ENCODE measurements at regions not wholly inside any gene's neighbourhood (a gene's known extent, or its start where the extent isn't known, plus 50 kb on each side); places are given as distances from the start of the nearest gene placed in this dataset.
"Not testable (repeated sequence)": the region's sequence is repeated elsewhere in the genome, so short reads cannot be mapped to it uniquely, and the experiment has no call there.

- DNase-seq, result no peak
Measured at GRCh38 chr1:168826269-168826668, 97.3 kb upstream of the DPT start.

GRCh38 chr1:168827557-168827956 lies 98.6 kb upstream of the DPT start:
- DNase-seq, result no peak

- DNase-seq, result no peak
Measured at GRCh38 chr1:168829876-168830275, 100.9 kb upstream of the DPT start.

- no peak for DNase-seq
Measured at GRCh38 chr1:168830562-168830961, 101.6 kb upstream of the DPT start.

GRCh38 chr1:168832661-168833060 lies 103.7 kb upstream of the DPT start:
- DNase-seq, result no peak

- DNase-seq, result no peak
Measured at GRCh38 chr1:168833362-168833761, 104.4 kb upstream of the DPT start.

- DNase-seq, result no peak
Measured at GRCh38 chr1:168833801-168834224, 104.8 kb upstream of the DPT start.

- DNase-seq, result no peak
Measured at GRCh38 chr1:168834225-168834872, 105.3 kb upstream of the DPT start.

GRCh38 chr1:168835176-168835575 lies 106.2 kb upstream of the DPT start:
- DNase-seq, result no peak

GRCh38 chr1:168835791-168836190 lies 106.8 kb upstream of the DPT start:
- no peak for DNase-seq

- DNase-seq, result no peak
Measured at GRCh38 chr1:168836469-168836868, 107.5 kb upstream of the DPT start.

- not testable (repeated sequence) for DNase-seq
Measured at GRCh38 chr1:168837230-168837629, 108.2 kb upstream of the DPT start.

- no peak for DNase-seq
Measured at GRCh38 chr1:168842306-168842705, 113.3 kb upstream of the DPT start.

- DNase-seq, result no peak
Measured at GRCh38 chr1:168842916-168843315, 113.9 kb upstream of the DPT start.

GRCh38 chr1:168843401-168843800 lies 114.4 kb upstream of the DPT start:
- no peak for DNase-seq

- no peak for DNase-seq
Measured at GRCh38 chr1:168843950-168844349, 114.9 kb upstream of the DPT start.

GRCh38 chr1:168845140-168845539 lies 116.1 kb upstream of the DPT start:
- DNase-seq, result no peak

GRCh38 chr1:168848051-168848450 lies 119.0 kb upstream of the DPT start:
- no peak for DNase-seq

- no peak for DNase-seq
Measured at GRCh38 chr1:168861421-168862004, 132.5 kb upstream of the DPT start.

- no peak for DNase-seq
Measured at GRCh38 chr1:168863772-168864171, 134.8 kb upstream of the DPT start.

GRCh38 chr1:168864266-168864665 lies 135.3 kb upstream of the DPT start:
- DNase-seq, result no peak

- DNase-seq, result no peak
Measured at GRCh38 chr1:168865850-168866620, 137.0 kb upstream of the DPT start.

GRCh38 chr1:168867941-168868634 lies 139.1 kb upstream of the DPT start:
- no peak for DNase-seq

GRCh38 chr1:168871531-168871930 lies 142.5 kb upstream of the DPT start:
- no peak for DNase-seq
